ENCODE measurements at regions not wholly inside any gene's neighbourhood (a gene's known extent, or its start where the extent isn't known, plus 50 kb on each side); places are given as distances from the start of the nearest gene placed in this dataset.

DNA sequence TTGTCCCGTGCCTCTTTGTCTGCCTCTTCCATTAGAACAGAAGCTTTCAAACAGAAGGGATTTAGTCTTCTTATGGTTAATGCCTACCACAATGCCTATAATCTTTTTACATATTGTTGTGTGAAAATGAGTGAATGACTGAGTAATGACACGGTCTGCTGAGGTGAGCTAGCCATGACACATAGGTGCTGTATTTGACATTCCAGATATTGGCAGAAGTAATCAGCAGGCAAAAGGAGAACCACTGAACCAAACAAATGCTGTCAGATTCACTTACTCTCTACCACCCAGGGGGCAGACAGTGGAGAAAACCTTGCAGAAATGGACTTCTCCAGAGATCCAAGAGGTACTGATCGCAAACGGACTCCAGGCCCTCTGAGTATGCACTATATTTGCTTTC is 377.2 kb upstream of the VWC2 start:
- ATAC-seq (ENCODE audit: low read depth) (no peak), DNase-seq (no peak)
- H3K9ac ChIP-seq (ENCODE audit: low read depth, low read length): no peak overlapping the region
- TF ChIP-seq MAZ (IDR thresholded peaks at IDR 0.05; ENCODE audit: borderline replicate concordance, low read depth, low read length) (no peak), CEBPB (IDR thresholded peaks at IDR 0.05; ENCODE audit: low read depth, low read length) (no peak), CHD1 (IDR thresholded peaks at IDR 0.05; ENCODE audit: low read depth, low read length) (no peak), RCOR1 (IDR thresholded peaks at IDR 0.05; ENCODE audit: insufficient replicate concordance, low read length) (no peak), RFX5 (IDR thresholded peaks at IDR 0.05; ENCODE audit: low read depth, low read length) (no peak), NFE2L2 (IDR thresholded peaks at IDR 0.05; ENCODE audit: low read depth, low read length) (no peak), MXI1 (IDR thresholded peaks at IDR 0.05; ENCODE audit: borderline replicate concordance, low read depth, low read length) (no peak), FOS (IDR thresholded peaks at IDR 0.05; ENCODE audit: low read depth, low read length) (no peak), RAD21 (IDR thresholded peaks at IDR 0.05; ENCODE audit: low read length) (no peak), SMC3 (IDR thresholded peaks at IDR 0.05; ENCODE audit: low read depth, low read length) (no peak), MAFK (IDR thresholded peaks at IDR 0.05; ENCODE audit: low read depth, low read length) (no peak), BHLHE40 (IDR thresholded peaks at IDR 0.05; ENCODE audit: low read depth, low read length) (no peak), POLR2A (IDR thresholded peaks at IDR 0.05; ENCODE audit: low read depth, low read length) (no peak)
- TF ChIP-seq, protein P1, sequence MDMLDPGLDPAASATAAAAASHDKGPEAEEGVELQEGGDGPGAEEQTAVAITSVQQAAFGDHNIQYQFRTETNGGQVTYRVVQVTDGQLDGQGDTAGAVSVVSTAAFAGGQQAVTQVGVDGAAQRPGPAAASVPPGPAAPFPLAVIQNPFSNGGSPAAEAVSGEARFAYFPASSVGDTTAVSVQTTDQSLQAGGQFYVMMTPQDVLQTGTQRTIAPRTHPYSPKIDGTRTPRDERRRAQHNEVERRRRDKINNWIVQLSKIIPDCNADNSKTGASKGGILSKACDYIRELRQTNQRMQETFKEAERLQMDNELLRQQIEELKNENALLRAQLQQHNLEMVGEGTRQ (IDR thresholded peaks at IDR 0.05; ENCODE audit: low read depth, low read length): no peak
- TF ChIP-seq, protein P2, sequence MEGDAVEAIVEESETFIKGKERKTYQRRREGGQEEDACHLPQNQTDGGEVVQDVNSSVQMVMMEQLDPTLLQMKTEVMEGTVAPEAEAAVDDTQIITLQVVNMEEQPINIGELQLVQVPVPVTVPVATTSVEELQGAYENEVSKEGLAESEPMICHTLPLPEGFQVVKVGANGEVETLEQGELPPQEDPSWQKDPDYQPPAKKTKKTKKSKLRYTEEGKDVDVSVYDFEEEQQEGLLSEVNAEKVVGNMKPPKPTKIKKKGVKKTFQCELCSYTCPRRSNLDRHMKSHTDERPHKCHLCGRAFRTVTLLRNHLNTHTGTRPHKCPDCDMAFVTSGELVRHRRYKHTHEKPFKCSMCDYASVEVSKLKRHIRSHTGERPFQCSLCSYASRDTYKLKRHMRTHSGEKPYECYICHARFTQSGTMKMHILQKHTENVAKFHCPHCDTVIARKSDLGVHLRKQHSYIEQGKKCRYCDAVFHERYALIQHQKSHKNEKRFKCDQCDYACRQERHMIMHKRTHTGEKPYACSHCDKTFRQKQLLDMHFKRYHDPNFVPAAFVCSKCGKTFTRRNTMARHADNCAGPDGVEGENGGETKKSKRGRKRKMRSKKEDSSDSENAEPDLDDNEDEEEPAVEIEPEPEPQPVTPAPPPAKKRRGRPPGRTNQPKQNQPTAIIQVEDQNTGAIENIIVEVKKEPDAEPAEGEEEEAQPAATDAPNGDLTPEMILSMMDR (conservative IDR thresholded peaks at IDR 0.05; ENCODE audit: low read depth, low read length): no peak
- TF ChIP-seq, protein P3, sequence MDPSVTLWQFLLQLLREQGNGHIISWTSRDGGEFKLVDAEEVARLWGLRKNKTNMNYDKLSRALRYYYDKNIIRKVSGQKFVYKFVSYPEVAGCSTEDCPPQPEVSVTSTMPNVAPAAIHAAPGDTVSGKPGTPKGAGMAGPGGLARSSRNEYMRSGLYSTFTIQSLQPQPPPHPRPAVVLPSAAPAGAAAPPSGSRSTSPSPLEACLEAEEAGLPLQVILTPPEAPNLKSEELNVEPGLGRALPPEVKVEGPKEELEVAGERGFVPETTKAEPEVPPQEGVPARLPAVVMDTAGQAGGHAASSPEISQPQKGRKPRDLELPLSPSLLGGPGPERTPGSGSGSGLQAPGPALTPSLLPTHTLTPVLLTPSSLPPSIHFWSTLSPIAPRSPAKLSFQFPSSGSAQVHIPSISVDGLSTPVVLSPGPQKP (IDR thresholded peaks at IDR 0.05; ENCODE audit: borderline replicate concordance, low read depth, low read length): no peak
- no peak overlapping the region for H3K27ac ChIP-seq (ENCODE audit: insufficient read depth, low read length)
- H2BK120ac ChIP-seq (ENCODE audit: low read depth, low read length): no peak overlapping the region
- no peak overlapping the region for H3K56ac ChIP-seq (ENCODE audit: extremely low read depth, insufficient read depth, low read length)
- H3K27me3 ChIP-seq (ENCODE audit: control insufficient read depth, insufficient read depth, low read length): no peaks in the 10 kb centered on the region
- H3K36me3 ChIP-seq (ENCODE audit: control insufficient read depth, insufficient read depth, low read length): no peaks in the 10 kb centered on the region
- no peak overlapping the region for H3K23ac ChIP-seq (ENCODE audit: low read depth, low read length)
- no peak overlapping the region for H2AFZ ChIP-seq (replicated peaks; ENCODE audit: low read length, poor library complexity)
- H4K20me1 ChIP-seq (ENCODE audit: insufficient read depth, low read length): no peaks in the 10 kb centered on the region
- no TSS peak for BruUV-seq (replicated peaks)
- H3K9me3 ChIP-seq (ENCODE audit: control insufficient read depth, insufficient read depth, low read length): peaks cover 8% of the 10 kb centered on the region
- in situ Hi-C loops (cut with MboI; ENCODE audit: low sequenced_read_pairs): no loop called here
- no peak overlapping the region for H4K5ac ChIP-seq (ENCODE audit: low read depth, low read length)
- no peak overlapping the region for H3K4ac ChIP-seq (ENCODE audit: low read depth, low read length)
- H3K4me1 ChIP-seq (ENCODE audit: control insufficient read depth, insufficient read depth, low read length): no peaks in the 10 kb centered on the region
- intact Hi-C loops (cut with micrococcal nuclease): no loop called here
- no peak overlapping the region for H3K18ac ChIP-seq (ENCODE audit: low read depth, low read length)
- H3K4me2 ChIP-seq (ENCODE audit: low read depth, low read length): no peak overlapping the region
- no CpG with 5 or more reads among the region's 4 CpGs for WGBS, 2 experiments (ENCODE audit: extremely low coverage in 2 of 2, insufficient read length in 1 of 2)
- H3K79me1 ChIP-seq (ENCODE audit: low read depth in 1 of 2, low read length in 2 of 2): no peaks in the 10 kb centered on the region
- H4K8ac ChIP-seq (ENCODE audit: low read depth in 2 of 2, low read length in 2 of 2): no peak overlapping the region
- no peaks in the 10 kb centered on the region for H3K9me1 ChIP-seq (ENCODE audit: insufficient read depth, low read length)
- H3K14ac ChIP-seq (replicated peaks; ENCODE audit: low read depth, low read length): no peak overlapping the region
- H2BK5ac ChIP-seq (ENCODE audit: low read depth, low read length, poor library complexity, severe bottlenecking): no peak overlapping the region
- H3K4me3 ChIP-seq (ENCODE audit: insufficient read depth, low read depth, low read length): no peak overlapping the region
- ChIA-PET POLR2A (ENCODE audit: unreplicated experiment) (no interaction called here), CTCF (no interaction called here)
- no peak overlapping the region for H2BK15ac ChIP-seq (ENCODE audit: low read depth, low read length)
- H2AK5ac ChIP-seq (ENCODE audit: low read depth, low read length): no peak overlapping the region
- H4K91ac ChIP-seq (ENCODE audit: insufficient read depth, low read depth, low read length): no peak overlapping the region
- H2AK9ac ChIP-seq (replicated peaks; ENCODE audit: low read depth, low read length, poor library complexity): no peak overlapping the region
- dilution Hi-C loops (cut with HindIII; ENCODE audit: low sequenced_read_pairs, unreplicated experiment): no loop called here
- H2BK20ac ChIP-seq (ENCODE audit: low read depth, low read length): no peak overlapping the region

Data from IMR-90 (cell line).